H1 (cell line): ENCODE measurements at regions not wholly inside any gene's neighbourhood (a gene's known extent, or its start where the extent isn't known, plus 50 kb on each side); places are given as distances from the start of the nearest gene placed in this dataset.

Experiments
- CTCF ChIA-PET: fragments of 300-600 bp; sonication (Branson Sonifier 250); formaldehyde crosslinking; loops from one replicate; lab custom pipeline; 2021; ENCODE audit not compliant: partially characterized antibody; lab: Charles Lee
- POLR2A ChIA-PET: fragments of 300-600 bp; sonication (Branson Sonifier 250); formaldehyde crosslinking; loops from one replicate; lab custom pipeline; 2021; ENCODE audit warnings: inconsistent platforms; ENCODE audit not compliant: partially characterized antibody; lab: Charles Lee
- DNase-seq, 2 experiments: peaks; one replicate each; pipeline versions ENCODE4 v3.0.0 to v3.0.0-alpha.2; 2010 to 2022; ENCODE audit warnings: low spot score in 2 of 2, low read depth in 1 of 2, mixed read lengths in 1 of 2
- FAIRE-seq: peaks from 2 replicates; lab custom pipeline; 2011; peaks lifted over from hg19 to GRCh38; lab: Jason Lieb, UNC
- H2AFZ ChIP-seq: 2 replicates; pipeline ENCODE4 v1.8.1; 2012; ENCODE audit warnings: low read length, inconsistent platforms
- H2AK5ac ChIP-seq: 2 replicates; pipeline ENCODE4 v1.6.1; 2013; ENCODE audit warnings: low read depth, low read length
- H2BK120ac ChIP-seq: replicated peaks from 2 replicates; pipeline ENCODE3; 2013; ENCODE audit warnings: low read depth, low read length, inconsistent platforms
- H2BK12ac ChIP-seq: 2 replicates; pipeline ENCODE4 v1.6.1; 2013; ENCODE audit warnings: low read depth, low read length
- H2BK15ac ChIP-seq: 2 replicates; pipeline ENCODE4 v1.6.1; 2013; ENCODE audit warnings: low read length
- H2BK20ac ChIP-seq: 2 replicates; pipeline ENCODE4 v1.6.1; 2013; ENCODE audit warnings: low read length
- H2BK5ac ChIP-seq: 2 replicates; pipeline ENCODE4 v1.6.1; 2013; ENCODE audit warnings: low read depth, low read length
- H3K14ac ChIP-seq: 2 replicates; pipeline ENCODE4 v1.6.1; 2013; ENCODE audit warnings: inconsistent platforms; ENCODE audit not compliant: insufficient read length
- H3K18ac ChIP-seq: 2 replicates; pipeline ENCODE4 v1.6.1; 2013; ENCODE audit warnings: low read length; ENCODE audit errors: extremely low read depth
- H3K23ac ChIP-seq: 2 replicates; pipeline ENCODE4 v1.6.1; 2013; ENCODE audit warnings: inconsistent platforms; ENCODE audit not compliant: insufficient read length
- H3K23me2 ChIP-seq: 2 replicates; pipeline ENCODE4 v1.6.1; 2013; ENCODE audit warnings: low read depth, low read length
- H3K27ac ChIP-seq: 2 replicates; pipeline ENCODE4 v1.6.1; 2011; ENCODE audit warnings: low read depth, low read length, inconsistent platforms
- H3K27me3 ChIP-seq, 4 experiments: replicated peaks in 1 of 4; 1 replicate in 1 of 4; 2 replicates in 3 of 4; pipeline versions ENCODE4 v1.6.1 to v1.8.1; 2011 to 2013; ENCODE audit warnings: low read length in 3 of 4, mild to moderate bottlenecking in 3 of 4, inconsistent platforms in 2 of 4, mixed read lengths in 2 of 4, moderate library complexity in 1 of 4; ENCODE audit not compliant: control insufficient read depth in 3 of 4, insufficient read depth in 3 of 4; ENCODE audit errors: extremely low read depth in 1 of 4
- H3K36me3 ChIP-seq, 4 experiments: 2 replicates each; pipeline versions ENCODE4 v1.6.1 to v1.8.1; 2011 to 2013; ENCODE audit warnings: mild to moderate bottlenecking in 4 of 4, low read length in 3 of 4, moderate library complexity in 2 of 4, control low read depth in 1 of 4, inconsistent platforms in 1 of 4; ENCODE audit not compliant: insufficient read depth in 4 of 4, control insufficient read depth in 2 of 4
- H3K4ac ChIP-seq: replicated peaks from 2 replicates; pipeline ENCODE3; 2013; ENCODE audit warnings: low read length, low read depth, mixed read lengths, inconsistent platforms; ENCODE audit not compliant: insufficient read length
- H3K4me1 ChIP-seq, 4 experiments: replicated peaks in 1 of 4; 1 replicate in 1 of 4; 2 replicates in 3 of 4; pipeline versions ENCODE4 v1.6.1 to v1.8.1; 2011 to 2013; ENCODE audit warnings: low read length in 3 of 4, inconsistent platforms in 2 of 4, mixed read lengths in 1 of 4; ENCODE audit not compliant: insufficient read depth in 4 of 4, control insufficient read depth in 3 of 4
- H3K4me2 ChIP-seq, 2 experiments: 2 replicates each; pipeline versions ENCODE4 v1.6.1 to v1.8.1; 2011 to 2013; ENCODE audit warnings: low read depth in 2 of 2, low read length in 2 of 2, control low read depth in 1 of 2, inconsistent platforms in 1 of 2, mild to moderate bottlenecking in 1 of 2; ENCODE audit not compliant: insufficient read depth in 1 of 2
- H3K4me3 ChIP-seq, 4 experiments: fragments of 200-600, 300-600 bp in 1 of 4; sonication (generic), shearing (Covaris generic), sonication (Bioruptor Twin) in 1 of 4; 2 replicates each; pipeline versions ENCODE4 v1.5.1 to v1.8.1; 2011 to 2016; ENCODE audit warnings: low read length in 4 of 4, low read depth in 3 of 4, control low read depth in 2 of 4, inconsistent platforms in 2 of 4, mild to moderate bottlenecking in 2 of 4, mixed read lengths in 1 of 4, moderate library complexity in 1 of 4; ENCODE audit not compliant: insufficient read depth in 2 of 4; ENCODE audit errors: extremely low read depth in 1 of 4
- H3K56ac ChIP-seq: replicated peaks from 2 replicates; pipeline ENCODE3; 2013; ENCODE audit warnings: low read depth, mild to moderate bottlenecking, mixed read lengths, low read length, inconsistent platforms; ENCODE audit not compliant: insufficient read length
- H3K79me1 ChIP-seq: 2 replicates; pipeline ENCODE4 v1.6.1; 2013; ENCODE audit warnings: low read depth, low read length, control low read depth
- H3K79me2 ChIP-seq, 2 experiments: 2 replicates each; pipeline versions ENCODE4 v1.6.1 to v1.8.1; 2012 to 2013; ENCODE audit warnings: low read length in 2 of 2, mild to moderate bottlenecking in 2 of 2, inconsistent platforms in 1 of 2; ENCODE audit not compliant: insufficient read depth in 2 of 2, control insufficient read depth in 1 of 2
- H3K9ac ChIP-seq, 4 experiments: replicated peaks in 1 of 4; 1 replicate in 1 of 4; 2 replicates in 3 of 4; pipeline versions ENCODE4 v1.6.1 to v1.8.1; 2011 to 2013; ENCODE audit warnings: low read depth in 3 of 4, low read length in 3 of 4, control low read depth in 2 of 4, mild to moderate bottlenecking in 2 of 4, moderate library complexity in 2 of 4, inconsistent platforms in 1 of 4; ENCODE audit errors: extremely low read depth in 1 of 4
- H3K9me3 ChIP-seq, 2 experiments: 2 replicates each; pipeline versions ENCODE4 v1.6.1 to v1.8.1; 2012 to 2013; ENCODE audit warnings: mild to moderate bottlenecking in 2 of 2, moderate library complexity in 2 of 2, control low read depth in 1 of 2, inconsistent platforms in 1 of 2, low read depth in 1 of 2, low read length in 1 of 2, mixed read lengths in 1 of 2; ENCODE audit not compliant: insufficient read depth in 2 of 2
- H4K20me1 ChIP-seq, 2 experiments: replicated peaks in 1 of 2; 2 replicates each; pipeline versions ENCODE3 to v1.8.1; 2011 to 2013; ENCODE audit warnings: inconsistent platforms in 2 of 2, low read length in 2 of 2, mild to moderate bottlenecking in 1 of 2; ENCODE audit not compliant: insufficient read depth in 2 of 2, control insufficient read depth in 1 of 2
- H4K5ac ChIP-seq: 2 replicates; pipeline ENCODE4 v1.6.1; 2013; ENCODE audit warnings: low read length, low read depth, mixed read lengths, inconsistent platforms; ENCODE audit not compliant: insufficient read length
- H4K8ac ChIP-seq: 2 replicates; pipeline ENCODE4 v1.8.0; 2013; ENCODE audit warnings: mild to moderate bottlenecking, moderate library complexity, low read length, inconsistent platforms; ENCODE audit not compliant: insufficient read depth; ENCODE audit errors: extremely low read depth
- H4K91ac ChIP-seq: replicated peaks from 2 replicates; pipeline ENCODE3; 2013; ENCODE audit warnings: low read length, mixed read lengths, inconsistent platforms; ENCODE audit not compliant: insufficient read length
- ATF2 ChIP-seq: IDR thresholded peaks from 2 replicates; pipeline ENCODE4 v1.6.1; 2012; ENCODE audit warnings: low read length, inconsistent platforms
- GTF2F1 ChIP-seq: IDR thresholded peaks from 2 replicates; pipeline ENCODE4 v1.6.1; 2012; ENCODE audit warnings: low read depth, low read length, improper control_type of control experiment, borderline replicate concordance
- HDAC6 ChIP-seq: IDR thresholded peaks from one replicate; pipeline ENCODE4 v1.7.1; 2012; ENCODE audit warnings: low read depth, mild to moderate bottlenecking, inconsistent platforms, low read length, moderate library complexity
- JUND ChIP-seq: IDR thresholded peaks from 2 replicates; pipeline ENCODE4 v1.6.1; 2011; ENCODE audit warnings: mild to moderate bottlenecking, improper control_type of control experiment, low read length
- PHF8 ChIP-seq: fragments of 200-600 bp; sonication (generic); conservative IDR thresholded peaks from 2 replicates; pipeline ENCODE4 v1.7.1; 2012; ENCODE audit warnings: low read depth, mild to moderate bottlenecking, inconsistent platforms, low read length, moderate library complexity
- RFX5 ChIP-seq: IDR thresholded peaks from 2 replicates; pipeline ENCODE4 v1.6.1; 2011; ENCODE audit warnings: low read depth, low read length, improper control_type of control experiment, borderline replicate concordance
- RNF2 ChIP-seq: fragments of 200-900, 300-1000 bp; sonication (generic); IDR thresholded peaks from 2 replicates; pipeline ENCODE4 v1.7.1; 2016; ENCODE audit warnings: borderline replicate concordance, low read depth, mild to moderate bottlenecking, antibody characterized with exemption, low read length; ENCODE audit not compliant: poor library complexity, severe bottlenecking; ENCODE audit errors: missing control alignments
- SIRT6 ChIP-seq: IDR thresholded peaks from one replicate; pipeline ENCODE4 v1.7.1; 2012; ENCODE audit warnings: low read length, inconsistent platforms
- SIX5 ChIP-seq: IDR thresholded peaks from 2 replicates; pipeline ENCODE4 v1.6.1; 2011; ENCODE audit warnings: mild to moderate bottlenecking, low read depth, low read length
- SP2 ChIP-seq: IDR thresholded peaks from 2 replicates; pipeline ENCODE4 v1.6.1; 2012; ENCODE audit warnings: mild to moderate bottlenecking, low read length, inconsistent platforms
- SP4 ChIP-seq: IDR thresholded peaks from 2 replicates; pipeline ENCODE4 v1.6.1; 2012; ENCODE audit warnings: low read length, inconsistent platforms
- TAF7 ChIP-seq: optimal IDR thresholded peaks from 2 replicates; pipeline ENCODE3; 2011; ENCODE audit warnings: low read depth, mild to moderate bottlenecking, inconsistent platforms, low read length, moderate library complexity, borderline replicate concordance
- TCF12 ChIP-seq: IDR thresholded peaks from 2 replicates; pipeline ENCODE4 v1.6.1; 2011; ENCODE audit warnings: low read depth, mild to moderate bottlenecking, low read length
- WGBS, 2 experiments: shearing (Covaris generic) in 1 of 2; methylation state at CpG; one replicate each; pipeline versions ENCODE4 v1.1.6 to v1.1.7; 2013 to 2015; ENCODE audit warnings: low lambda C conversion rate in 2 of 2, mixed read lengths in 2 of 2, inconsistent platforms in 1 of 2, low coverage in 1 of 2, missing lambda C conversion rate in 1 of 2; ENCODE audit not compliant: insufficient replicate concordance in 2 of 2, insufficient coverage in 1 of 2, insufficient read length in 1 of 2; ENCODE audit errors: extremely low coverage in 1 of 2, missing lambda C conversion rate in 1 of 2; 5-methylcytosine and 5-hydroxymethylcytosine counted together

- CTCF ChIA-PET: no interaction called here
- no peak overlapping the region for H2BK15ac ChIP-seq
- TF ChIP-seq RNF2 (no peak), ATF2 (no peak), PHF8 (no peak), SIX5 (no peak), SP4 (no peak), JUND (no peak), TCF12 (no peak), GTF2F1 (no peak), RFX5 (no peak), TAF7 (no peak), HDAC6 (no peak), SP2 (no peak), SIRT6 (no peak)
- H3K4me1 ChIP-seq: no peaks in the 10 kb centered on the region
- no peak overlapping the region for H3K23ac ChIP-seq
- H4K20me1 ChIP-seq: no peaks in the 10 kb centered on the region
- no peak overlapping the region for H2AK5ac ChIP-seq
- no peak overlapping the region for H3K4me2 ChIP-seq
- no peak overlapping the region for H3K9ac ChIP-seq
- DNase-seq: no peak
- H3K36me3 ChIP-seq: no peaks in the 10 kb centered on the region
- 36% methylated on average over 1 of the region's 1 CpG; no CpG with 5 or more reads in 1 of the 2 experiments for WGBS, 2 experiments
- no peak overlapping the region for H3K4ac ChIP-seq
- H3K4me3 ChIP-seq: no peak overlapping the region
- H3K18ac ChIP-seq: no peak overlapping the region
- peaks cover 30 to 31% of the 10 kb centered on the region in 2 experiments for H3K9me3 ChIP-seq
- no peaks in the 10 kb centered on the region for H3K27me3 ChIP-seq
- no peak overlapping the region for H3K14ac ChIP-seq
- H2BK20ac ChIP-seq: no peak overlapping the region
- no peak overlapping the region for H2BK12ac ChIP-seq
- H4K5ac ChIP-seq: no peak overlapping the region
- no peak for FAIRE-seq
- no peak overlapping the region for H4K91ac ChIP-seq
- POLR2A ChIA-PET: no interaction called here
- no peak overlapping the region for H2BK120ac ChIP-seq
- no peak overlapping the region for H2BK5ac ChIP-seq
- H3K79me2 ChIP-seq: no peaks in the 10 kb centered on the region
- H4K8ac ChIP-seq: no peak overlapping the region
- no peak overlapping the region for H3K27ac ChIP-seq
- H3K23me2 ChIP-seq: no peaks in the 10 kb centered on the region
- H3K56ac ChIP-seq: no peak overlapping the region
- no peak overlapping the region for H2AFZ ChIP-seq
- H3K79me1 ChIP-seq: no peaks in the 10 kb centered on the region
Observed at GRCh38 chr7:4430227-4430626, 251.9 kb upstream of the FOXK1 start.
